ENCODE measurements at regions not wholly inside any gene's neighbourhood (a gene's known extent, or its start where the extent isn't known, plus 50 kb on each side); places are given as distances from the start of the nearest gene placed in this dataset.

DNA sequence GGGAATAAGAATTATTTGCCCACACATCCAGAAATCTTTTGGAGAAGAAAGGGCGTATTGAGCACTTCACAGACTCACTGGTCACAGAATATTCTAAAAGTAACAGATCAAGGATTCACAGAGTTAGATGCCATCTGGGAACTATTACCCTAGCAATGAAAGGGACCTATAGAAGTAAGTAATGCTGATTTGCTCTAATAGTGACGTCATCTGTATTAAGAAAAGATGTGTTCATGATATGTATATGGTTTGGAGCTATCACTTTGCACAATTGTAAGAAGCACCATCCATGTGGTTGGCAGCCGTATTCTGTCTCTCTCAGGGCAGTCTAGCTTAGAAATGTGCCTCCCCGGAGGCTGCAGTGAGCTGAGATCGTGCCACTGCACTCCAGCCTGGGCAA is 52.8 kb upstream of the SV2C start:
- H3K4me3 ChIP-seq (ENCODE audit: control insufficient read depth, low read depth, low read length) = no peak overlapping the region
- DNase-seq (ENCODE audit: low read depth) = no peak
- TF ChIP-seq, protein P1, sequence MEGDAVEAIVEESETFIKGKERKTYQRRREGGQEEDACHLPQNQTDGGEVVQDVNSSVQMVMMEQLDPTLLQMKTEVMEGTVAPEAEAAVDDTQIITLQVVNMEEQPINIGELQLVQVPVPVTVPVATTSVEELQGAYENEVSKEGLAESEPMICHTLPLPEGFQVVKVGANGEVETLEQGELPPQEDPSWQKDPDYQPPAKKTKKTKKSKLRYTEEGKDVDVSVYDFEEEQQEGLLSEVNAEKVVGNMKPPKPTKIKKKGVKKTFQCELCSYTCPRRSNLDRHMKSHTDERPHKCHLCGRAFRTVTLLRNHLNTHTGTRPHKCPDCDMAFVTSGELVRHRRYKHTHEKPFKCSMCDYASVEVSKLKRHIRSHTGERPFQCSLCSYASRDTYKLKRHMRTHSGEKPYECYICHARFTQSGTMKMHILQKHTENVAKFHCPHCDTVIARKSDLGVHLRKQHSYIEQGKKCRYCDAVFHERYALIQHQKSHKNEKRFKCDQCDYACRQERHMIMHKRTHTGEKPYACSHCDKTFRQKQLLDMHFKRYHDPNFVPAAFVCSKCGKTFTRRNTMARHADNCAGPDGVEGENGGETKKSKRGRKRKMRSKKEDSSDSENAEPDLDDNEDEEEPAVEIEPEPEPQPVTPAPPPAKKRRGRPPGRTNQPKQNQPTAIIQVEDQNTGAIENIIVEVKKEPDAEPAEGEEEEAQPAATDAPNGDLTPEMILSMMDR (conservative IDR thresholded peaks at IDR 0.05; ENCODE audit: control insufficient read depth, insufficient read depth, low read depth, low read length) = no peak

DNA sequence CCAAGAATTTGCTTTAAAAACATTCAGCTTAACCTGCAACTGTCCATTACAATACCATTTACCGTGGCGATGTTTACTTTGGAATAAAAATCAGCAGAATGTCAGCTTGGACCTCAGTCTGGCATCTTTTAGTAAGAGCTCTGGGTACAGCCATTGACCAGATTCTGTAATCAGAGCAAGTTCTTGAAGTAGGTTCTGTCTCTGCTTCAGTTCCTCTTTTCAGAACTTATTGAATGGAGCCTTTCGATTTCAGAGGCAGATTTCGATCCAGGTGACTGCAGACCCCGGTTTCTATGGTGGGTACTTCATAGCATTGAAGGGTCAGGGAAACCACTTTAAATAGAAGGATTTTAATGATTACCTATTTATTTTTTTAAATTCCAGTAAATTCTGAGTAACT is 53.4 kb upstream of the SV2C start:
- TF ChIP-seq, protein P1 (conservative IDR thresholded peaks at IDR 0.05; ENCODE audit: control insufficient read depth, insufficient read depth, low read depth, low read length) = no peak
- no peak overlapping the region for H3K4me3 ChIP-seq (ENCODE audit: control insufficient read depth, low read depth, low read length)
- DNase-seq (ENCODE audit: low read depth) = no peak

DNA sequence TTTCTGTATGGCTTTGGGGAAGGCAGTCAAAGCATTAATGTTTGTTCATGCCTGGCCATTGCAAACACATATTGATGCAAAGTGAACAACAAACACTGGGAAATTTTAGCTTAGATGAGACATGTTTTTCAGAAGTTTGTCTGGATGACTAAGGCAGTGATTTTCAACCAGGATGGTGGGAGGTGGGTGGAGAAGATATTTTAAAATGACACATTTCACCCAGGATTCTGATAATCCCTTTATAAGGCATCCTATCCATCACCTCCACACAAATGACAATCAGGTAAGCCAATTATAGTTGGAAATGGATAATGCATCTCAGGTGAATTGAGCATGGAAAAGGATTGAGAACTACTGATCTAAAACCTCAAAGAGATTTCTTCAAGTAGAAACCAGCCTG is 57.4 kb upstream of the SV2C start:
- H3K4me3 ChIP-seq (ENCODE audit: control insufficient read depth, low read depth, low read length) = no peak overlapping the region
- TF ChIP-seq, protein P1 (conservative IDR thresholded peaks at IDR 0.05; ENCODE audit: control insufficient read depth, insufficient read depth, low read depth, low read length) = no peak
- no peak for DNase-seq (ENCODE audit: low read depth)

DNA sequence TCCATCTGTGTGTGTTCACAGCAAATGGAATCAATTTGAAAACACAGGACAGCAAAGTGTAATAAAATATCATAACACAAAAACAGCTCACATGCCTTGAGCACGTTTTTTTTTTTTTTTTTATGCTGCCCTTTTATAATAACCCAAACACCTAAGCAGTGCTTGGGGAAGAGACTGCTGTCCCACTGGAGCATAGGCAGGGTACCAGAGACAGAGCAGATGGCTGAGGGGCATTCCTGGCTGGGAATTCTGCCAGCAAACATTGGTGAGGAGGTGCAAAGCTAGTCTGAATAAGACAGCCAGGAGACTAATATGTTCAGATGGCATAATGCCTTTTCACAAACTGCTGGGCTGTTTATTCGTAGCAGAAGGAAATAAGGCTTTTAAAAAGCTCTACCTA is 58.1 kb upstream of the SV2C start:
- H3K4me3 ChIP-seq (ENCODE audit: control insufficient read depth, low read depth, low read length) = no peak overlapping the region
- TF ChIP-seq, protein P1 (conservative IDR thresholded peaks at IDR 0.05; ENCODE audit: control insufficient read depth, insufficient read depth, low read depth, low read length) = no peak
- DNase-seq (ENCODE audit: low read depth) = no peak

DNA sequence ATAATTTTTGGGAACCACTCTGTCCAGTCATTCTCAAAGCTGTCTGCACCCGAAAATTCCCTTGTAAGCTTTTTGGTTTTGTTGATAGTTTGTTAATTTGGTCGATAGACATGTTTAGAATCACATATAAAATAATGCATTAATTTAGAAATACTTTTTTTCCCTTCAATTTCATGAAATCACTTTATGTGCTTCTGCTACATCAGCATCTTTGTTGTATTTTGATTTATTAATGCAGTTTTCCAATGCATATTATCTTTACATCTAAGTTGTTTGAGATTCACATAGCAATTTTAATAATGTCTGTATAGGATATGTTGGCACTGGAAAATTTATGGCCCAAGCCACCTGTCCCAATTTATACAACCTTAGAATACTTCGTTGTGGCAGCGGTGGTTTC is 60.6 kb upstream of the SV2C start:
- TF ChIP-seq, protein P1 (conservative IDR thresholded peaks at IDR 0.05; ENCODE audit: control insufficient read depth, insufficient read depth, low read depth, low read length) = no peak
- H3K4me3 ChIP-seq (ENCODE audit: control insufficient read depth, low read depth, low read length) = no peak overlapping the region
- no peak for DNase-seq (ENCODE audit: low read depth)

GRCh38 chr5:76021936-76022584 is 61.1 kb upstream of the SV2C start:
- TF ChIP-seq, protein P1 (conservative IDR thresholded peaks at IDR 0.05; ENCODE audit: control insufficient read depth, insufficient read depth, low read depth, low read length) = no peak
- no peak overlapping the region for H3K4me3 ChIP-seq (ENCODE audit: control insufficient read depth, low read depth, low read length)

GRCh38 chr5:76016258-76016657 is 66.9 kb upstream of the SV2C start:
- no peak overlapping the region for H3K4me3 ChIP-seq (ENCODE audit: control insufficient read depth, low read depth, low read length)
- TF ChIP-seq, protein P1 (conservative IDR thresholded peaks at IDR 0.05; ENCODE audit: control insufficient read depth, insufficient read depth, low read depth, low read length) = no peak

More at GRCh38 chr5:76021936-76022584, 61.1 kb upstream of the SV2C start:
- no peak for DNase-seq (ENCODE audit: low read depth)

More at GRCh38 chr5:76016258-76016657, 66.9 kb upstream of the SV2C start:
- DNase-seq (ENCODE audit: low read depth) = no peak
